NCI-H1092 (cell line): ENCODE measurements at regions not wholly inside any gene's neighbourhood (a gene's known extent, or its start where the extent isn't known, plus 50 kb on each side); places are given as distances from the start of the nearest gene placed in this dataset.

Experiments used
- DNase-seq: peaks from one replicate; lab custom pipeline; 2025; lab: John Stamatoyannopoulos, UW

DNA sequence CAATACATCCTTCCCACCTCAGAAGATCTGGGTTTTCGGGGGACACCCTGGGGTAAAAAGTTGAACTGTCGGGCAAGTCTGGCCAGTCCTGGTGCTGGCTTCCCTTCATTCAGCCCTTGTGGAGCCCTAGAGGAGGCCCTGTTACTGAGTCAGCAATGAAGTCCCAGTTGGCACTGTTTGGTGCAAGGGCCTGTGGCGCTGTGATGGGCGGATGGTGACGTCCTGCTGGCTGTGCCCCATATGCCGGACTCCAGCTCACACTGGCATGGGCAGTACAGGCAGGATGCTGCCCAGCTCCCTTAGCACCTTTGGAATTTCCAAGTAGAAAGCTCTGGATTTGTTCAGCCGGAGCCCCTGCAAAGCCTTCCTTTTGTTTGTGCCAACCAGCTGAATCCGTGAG, 186.2 kb upstream of the PMEPA1 start:
- DNase-seq = no peak

DNA sequence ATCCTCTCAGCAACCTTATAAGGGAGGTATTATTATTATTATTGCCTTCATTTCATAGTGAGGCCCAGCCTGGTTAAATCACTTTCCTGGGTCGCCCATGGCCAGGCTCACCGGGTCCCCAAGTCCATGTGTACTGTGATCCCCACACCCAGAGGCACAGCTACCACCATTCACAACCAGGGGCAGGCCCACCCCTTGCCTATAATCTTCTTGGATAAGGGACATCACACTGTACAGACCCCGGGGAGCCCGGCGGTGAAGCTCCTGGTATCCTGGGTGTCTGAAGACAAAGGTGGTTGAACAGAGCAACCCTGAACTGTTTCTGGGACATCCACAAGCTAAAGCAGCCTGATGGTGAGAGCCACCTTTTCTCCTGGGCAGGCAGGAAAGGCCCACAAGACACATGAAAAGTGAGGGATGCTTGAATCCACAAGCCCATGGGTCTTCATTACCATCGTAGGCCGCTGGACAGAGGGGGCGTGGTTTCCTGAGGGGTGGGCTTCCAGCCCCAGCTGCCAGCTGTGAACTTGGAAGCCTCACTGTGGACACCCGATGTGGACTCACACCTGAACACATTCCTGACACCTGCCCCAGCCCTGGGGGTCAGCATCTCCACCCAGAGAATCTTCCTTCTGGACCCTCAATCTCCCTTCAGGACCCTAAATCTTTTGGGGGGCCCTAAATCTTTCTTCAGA, 185.5 kb upstream of the PMEPA1 start:
- no peak for DNase-seq

DNA sequence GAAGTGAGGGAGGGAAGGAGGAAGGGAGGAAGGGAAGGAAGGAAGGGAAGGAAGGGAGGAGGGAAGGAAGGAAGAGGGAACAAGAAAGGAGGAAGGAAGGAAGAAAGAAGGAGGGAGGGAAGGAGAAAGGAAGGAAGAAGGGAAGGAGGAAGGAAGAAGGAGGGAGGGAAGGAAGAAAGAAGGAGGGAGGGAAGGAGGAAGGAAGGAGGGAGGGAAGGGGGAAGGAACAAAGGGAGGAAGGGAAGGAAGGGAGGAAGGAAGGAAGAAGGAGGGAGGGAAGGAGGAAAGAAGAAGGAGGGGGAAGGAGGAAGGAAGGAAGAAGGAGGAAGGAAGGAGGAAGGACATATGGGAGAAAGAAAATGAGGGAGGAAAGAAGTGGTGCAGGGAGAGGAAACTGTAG, 184.7 kb upstream of the PMEPA1 start:
- DNase-seq = no peak

DNA sequence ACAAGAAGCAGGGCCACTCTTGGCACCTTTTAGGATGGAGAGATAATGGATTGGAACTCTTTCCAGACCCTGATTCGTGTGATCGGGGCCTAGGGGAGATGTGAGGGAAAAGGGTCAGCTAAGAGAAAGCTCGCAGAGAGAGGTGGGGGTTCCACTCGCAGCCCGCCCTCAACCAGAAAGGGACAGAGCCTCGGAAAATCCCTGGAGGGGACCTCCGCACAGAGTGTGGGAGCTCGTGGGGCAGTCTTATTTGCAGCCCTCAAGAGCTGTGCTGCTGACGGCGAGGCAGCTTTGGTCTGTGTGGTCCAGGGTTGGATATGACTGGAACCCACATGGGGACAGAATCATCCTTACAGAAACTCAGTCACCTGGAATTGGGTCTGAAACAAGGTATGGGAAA, 184.3 kb upstream of the PMEPA1 start:
- DNase-seq = no peak

DNA sequence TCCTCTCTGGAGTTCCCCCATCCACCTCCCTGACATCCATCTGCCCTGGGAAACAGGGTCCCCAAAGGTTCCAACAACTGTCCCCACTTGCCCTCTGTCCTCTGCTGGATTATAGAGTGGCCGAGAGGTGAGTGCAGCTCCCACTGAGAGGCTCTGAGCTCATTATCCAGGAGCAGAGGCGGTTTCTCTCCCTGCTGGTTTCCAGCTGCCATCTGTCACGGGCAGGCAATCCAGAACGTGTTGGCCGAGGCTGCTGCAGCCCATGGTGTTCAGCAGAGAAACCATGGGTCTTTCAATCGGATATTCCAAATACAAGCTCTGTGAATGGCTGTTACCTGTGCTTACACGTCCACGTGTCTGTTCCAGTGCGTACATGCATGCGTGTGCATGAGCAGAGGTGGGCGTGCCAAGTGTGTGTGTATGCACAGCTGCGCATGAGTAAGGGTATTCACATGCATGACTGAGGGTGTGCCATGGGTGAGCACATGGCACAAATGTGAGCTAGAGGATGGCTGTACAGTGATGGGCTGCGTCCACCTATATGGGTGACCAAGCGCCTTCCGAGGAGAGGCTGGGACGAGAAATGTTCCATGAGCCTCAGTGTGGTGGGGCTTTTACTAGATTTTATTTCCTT, 183.7 kb upstream of the PMEPA1 start:
- no peak for DNase-seq

DNA sequence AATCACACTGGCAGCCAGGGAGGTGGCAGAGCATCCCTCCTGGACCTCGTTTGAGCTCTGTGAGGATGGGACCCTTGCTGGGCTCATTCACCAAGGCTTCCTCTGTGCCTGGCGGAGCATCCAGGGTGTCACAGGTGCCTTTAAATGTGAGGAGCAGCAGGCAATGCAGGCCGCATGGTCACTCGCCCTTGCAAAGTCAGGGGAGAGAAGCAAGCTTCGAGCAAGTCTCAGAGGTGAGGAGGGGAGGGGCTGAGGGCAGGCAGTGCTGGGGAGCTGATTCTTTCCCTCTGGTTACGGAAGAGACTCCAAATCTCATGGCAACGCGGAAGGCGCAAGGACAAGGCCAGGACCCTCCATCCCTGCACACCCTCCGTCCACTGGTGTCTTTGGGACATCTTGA, 182.7 kb upstream of the PMEPA1 start:
- no peak for DNase-seq

DNA sequence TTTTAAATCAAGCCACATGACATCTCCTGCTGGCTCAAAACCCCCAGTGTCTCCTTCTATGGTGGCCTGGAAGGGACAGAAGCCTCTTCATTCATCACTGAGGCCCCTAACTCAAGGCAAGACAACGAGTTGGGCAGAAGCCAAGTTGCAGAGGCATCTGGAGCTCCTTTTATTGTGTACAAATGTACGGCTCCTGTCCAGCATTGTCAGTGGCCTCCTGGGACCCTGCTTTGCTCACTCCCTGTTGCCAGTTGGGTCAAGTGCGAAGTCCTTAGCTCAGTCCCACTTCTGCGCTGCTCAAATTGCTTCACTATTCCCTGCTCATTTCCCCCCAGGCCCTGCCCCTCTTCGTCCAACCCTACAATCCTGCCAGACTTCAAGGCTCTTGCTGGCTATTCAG, 181.2 kb upstream of the PMEPA1 start:
- DNase-seq = no peak

DNA sequence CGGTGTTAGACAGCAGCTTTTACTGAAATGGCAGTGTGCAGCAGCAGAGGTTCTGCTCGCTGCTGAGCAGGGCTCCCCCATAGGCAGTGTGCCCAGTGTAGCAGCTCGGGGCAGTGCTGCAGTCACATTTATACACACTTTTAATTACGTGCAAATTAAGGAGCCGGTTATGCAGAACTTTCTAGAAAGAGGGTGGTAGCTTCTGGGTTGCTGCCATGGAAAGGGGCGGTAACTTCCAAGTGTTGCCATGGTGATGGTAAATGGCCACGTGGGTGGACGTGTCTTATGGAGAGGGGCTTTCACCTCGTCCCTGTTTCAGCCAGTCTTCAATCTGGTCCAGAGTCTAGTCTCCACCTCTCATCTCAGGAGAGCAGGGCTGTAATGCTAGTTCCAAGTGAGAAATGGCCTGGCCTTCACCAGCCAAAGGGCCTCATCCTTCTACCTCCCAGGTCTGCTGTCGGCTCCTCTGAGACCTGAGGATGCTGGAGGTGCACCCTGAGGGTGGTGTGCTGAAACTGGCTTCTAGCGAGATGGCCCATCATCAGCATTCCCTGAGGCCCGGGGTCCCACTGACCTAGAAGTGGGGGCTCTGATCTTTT, 180.5 kb upstream of the PMEPA1 start:
- DNase-seq = no peak

DNA sequence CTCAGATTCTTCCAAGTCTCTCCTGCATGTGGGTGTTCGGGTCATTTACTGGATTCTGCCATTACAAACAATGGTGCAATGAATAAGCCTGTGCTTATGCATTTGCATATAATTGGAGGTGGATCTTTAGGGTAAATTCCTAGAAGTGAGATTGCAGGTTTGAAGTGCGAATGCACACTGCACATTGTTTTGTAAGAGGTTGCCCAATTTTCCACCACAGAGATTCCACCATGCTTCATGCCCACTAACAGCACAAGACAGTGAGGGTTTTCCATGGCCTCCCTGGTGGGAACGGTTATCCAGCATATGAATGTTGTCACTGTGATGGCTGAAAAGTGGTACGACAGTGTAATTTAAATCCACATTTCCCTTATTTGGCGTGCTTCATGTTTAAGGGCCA, 178.8 kb upstream of the PMEPA1 start:
- DNase-seq = no peak

DNA sequence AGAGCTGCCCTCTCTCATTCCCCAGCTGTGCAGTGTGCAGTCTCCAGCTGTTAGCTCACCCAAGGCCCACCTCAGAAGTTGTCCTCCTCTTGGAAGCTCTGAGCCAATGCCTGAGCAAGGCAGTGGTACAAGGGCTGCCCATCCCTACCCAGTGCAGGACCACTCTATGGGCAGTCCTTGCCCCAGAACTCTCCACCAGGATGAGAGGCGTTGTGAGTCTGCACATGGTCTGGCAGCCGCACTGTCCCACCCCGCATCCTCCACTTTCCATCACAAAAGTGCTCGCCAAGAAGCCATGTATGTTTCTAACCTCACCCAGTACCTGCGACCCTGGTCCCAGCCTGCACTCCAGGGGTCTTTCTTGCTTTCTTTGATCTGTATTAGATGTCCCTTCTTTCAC, 175.1 kb upstream of the PMEPA1 start:
- no peak for DNase-seq

DNA sequence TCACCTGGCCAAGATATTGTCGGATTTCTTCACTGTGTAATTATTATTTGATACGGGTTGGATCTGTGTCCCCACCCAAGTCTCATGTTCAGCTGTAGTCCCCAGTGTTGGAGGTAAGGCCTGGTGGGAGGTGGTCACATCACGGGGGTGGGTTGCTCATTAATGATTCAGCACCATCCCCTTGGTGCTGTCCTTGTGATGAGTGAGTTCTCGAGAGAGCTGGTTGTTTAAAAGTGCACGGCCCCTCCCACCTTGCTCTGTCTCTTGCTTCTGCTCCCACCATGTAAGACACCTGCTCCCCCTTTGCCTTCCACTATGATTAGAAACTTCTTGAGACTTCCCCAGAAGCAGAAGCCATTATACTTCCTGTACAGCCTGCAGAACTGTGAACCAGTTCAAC, 173.9 kb upstream of the PMEPA1 start:
- DNase-seq = no peak

DNA sequence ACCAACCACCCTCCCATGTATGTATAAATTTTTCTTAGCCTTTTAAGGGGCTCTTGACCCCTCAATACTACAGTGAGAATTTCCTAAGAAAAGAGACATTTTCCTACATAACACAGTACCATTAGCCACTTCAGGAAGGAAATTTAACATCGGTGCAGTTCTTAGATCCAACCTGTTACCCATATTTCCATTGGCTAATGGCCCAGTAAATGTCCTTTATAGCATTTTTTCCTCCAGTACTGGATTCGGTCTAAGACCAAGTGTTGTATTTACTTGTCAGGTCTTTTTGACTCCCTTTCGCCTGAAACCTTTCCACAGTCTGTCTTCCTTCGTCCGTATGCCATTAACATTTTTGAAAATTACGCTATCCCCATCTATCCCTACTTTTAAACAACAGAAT, 173.4 kb upstream of the PMEPA1 start:
- no peak for DNase-seq

DNA sequence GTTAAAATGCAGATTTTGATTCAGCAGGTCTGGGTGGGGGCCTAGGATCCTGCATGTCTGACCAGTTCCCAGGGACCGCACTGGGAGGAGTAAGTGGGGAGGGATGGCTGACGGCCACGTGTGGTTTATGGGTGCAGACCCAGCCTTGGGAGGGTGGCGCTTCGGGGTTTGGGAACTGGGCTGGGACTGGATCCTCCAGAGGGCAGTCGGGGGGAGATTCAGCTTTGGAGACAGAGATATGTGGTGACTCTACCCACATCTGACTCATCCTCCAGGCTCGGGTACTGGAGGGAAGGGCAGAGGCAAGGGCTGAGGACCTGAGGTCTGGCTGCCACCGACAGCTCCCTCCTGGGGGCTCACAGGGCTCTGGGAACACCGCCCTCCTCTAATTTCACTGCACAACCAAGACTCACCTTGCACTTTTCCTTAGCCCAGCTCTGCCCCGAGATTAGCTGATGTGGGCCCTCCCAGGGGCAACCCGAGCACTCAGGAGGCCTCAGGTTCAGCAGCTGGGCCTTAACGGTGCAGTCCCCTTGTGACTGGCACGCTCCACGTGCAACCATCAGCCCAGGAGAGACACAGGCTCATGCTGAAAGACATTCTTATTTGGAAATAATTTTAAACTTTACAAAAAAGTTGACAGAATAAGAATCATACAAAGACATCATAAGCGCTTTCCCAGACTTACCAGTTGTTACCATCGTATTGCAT, 172.8 kb upstream of the PMEPA1 start:
- DNase-seq = no peak

DNA sequence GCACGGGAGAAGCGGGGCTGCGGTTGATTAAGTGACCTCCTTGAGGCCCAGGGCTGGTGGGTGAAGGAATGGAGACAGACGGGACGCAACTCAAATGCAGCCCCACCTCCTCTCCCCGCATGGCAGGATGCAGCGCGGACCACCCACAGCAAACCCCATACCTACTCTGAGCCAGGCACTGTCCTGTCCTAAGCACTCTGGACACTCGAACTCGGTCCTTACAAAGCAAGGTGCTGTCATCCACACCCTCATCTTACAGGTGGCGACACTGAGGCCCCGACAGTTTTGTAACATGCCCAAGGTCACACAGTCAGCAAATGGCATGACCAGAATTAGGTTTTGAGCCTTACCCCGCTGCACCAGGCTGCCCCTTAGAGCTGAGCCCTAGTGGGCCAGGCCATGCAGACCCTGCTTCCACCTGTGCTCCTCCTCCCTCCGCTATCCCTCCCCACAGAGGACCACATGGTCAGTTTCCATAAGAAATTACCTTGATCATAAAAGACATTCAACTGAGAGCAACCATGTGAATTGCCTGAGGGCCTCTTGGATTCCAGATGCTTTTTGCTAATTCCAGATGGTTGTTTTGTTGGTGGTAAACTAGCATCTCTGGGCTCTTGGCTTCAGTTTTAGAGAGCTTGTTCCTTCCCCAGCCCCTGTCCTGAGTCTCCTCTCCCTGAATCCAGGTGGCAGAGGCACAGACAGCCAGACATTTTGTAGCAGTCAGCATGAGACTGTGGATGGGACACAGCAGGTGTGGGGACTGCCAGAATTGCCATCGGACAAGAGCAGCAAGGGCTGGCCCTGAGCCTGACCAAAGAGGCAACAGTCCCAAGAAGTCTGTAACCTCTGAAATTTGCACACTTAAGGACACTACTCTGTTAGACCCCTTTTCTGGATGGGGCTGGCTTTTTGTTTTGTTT, 171.9 kb upstream of the PMEPA1 start:
- no peak for DNase-seq

DNA sequence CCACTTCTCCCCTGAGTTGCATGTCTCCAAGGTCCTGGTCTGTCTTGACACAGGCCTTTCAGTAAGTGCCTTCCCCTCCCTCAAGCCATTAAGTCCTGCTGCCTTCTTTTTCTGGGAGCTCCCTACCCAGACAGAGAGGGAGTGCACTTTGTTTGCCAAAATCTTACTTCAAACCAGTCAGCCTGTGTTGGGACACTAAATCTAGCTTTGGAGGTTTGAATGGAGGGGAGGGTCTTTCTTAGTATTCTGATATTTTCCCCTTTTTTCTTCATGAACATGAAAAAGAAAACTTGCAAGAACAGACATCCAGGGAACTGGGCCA, 170.7 kb upstream of the PMEPA1 start:
- DNase-seq = no peak

DNA sequence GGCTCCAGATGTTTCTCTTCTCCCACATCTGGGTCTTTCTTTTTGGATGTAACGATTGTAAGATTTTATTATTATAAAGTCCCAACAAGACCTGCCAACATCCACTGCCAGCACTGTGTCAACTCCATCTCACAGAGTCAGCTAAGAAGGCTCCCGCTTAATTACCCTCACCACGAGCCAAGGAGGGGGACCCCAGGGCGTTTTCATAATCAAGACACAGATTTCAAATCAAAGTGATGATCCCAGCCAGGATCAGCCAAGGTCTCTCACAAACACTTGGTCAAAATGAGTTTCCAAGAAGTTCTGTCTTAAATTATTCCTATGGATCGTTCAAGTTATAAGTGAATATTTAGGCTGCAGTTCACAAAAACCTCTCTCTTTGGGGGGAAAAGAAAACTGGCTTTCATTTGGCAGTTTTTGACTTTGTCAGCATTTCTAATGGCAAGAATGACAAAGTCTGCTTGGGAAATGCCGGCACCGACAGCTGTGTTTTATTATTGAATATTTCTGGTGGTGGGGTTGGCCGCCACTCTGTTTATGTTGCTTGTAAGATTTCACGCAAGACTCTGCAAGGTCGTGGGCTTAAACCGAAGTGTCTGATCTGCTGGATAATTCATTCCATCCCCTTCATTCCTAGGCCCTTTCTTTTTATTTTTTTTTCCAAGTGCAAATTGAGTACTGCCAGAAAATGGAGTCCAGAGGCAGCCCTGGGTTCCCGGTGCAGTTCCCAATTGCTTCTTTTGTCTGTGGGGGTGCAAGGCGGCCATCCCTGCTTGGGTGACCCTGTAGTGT, 170.2 kb upstream of the PMEPA1 start:
- DNase-seq = no peak

DNA sequence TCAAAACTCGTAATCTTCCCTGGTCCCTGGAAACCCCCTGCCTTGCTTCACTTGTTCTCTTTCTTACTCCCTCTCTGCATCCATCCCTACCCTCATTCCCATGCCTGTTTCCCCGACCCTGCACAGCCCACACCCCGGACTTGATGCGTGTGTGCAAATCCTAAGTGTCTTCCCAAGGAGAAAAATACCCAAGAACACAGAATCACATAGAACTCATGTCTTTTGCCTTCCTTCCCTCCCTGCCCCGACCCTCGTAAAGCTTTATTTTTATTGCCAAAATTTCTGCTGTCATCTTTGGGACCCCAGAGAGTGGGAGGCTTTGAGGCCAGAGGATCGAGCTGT, 169.6 kb upstream of the PMEPA1 start:
- DNase-seq = no peak

DNA sequence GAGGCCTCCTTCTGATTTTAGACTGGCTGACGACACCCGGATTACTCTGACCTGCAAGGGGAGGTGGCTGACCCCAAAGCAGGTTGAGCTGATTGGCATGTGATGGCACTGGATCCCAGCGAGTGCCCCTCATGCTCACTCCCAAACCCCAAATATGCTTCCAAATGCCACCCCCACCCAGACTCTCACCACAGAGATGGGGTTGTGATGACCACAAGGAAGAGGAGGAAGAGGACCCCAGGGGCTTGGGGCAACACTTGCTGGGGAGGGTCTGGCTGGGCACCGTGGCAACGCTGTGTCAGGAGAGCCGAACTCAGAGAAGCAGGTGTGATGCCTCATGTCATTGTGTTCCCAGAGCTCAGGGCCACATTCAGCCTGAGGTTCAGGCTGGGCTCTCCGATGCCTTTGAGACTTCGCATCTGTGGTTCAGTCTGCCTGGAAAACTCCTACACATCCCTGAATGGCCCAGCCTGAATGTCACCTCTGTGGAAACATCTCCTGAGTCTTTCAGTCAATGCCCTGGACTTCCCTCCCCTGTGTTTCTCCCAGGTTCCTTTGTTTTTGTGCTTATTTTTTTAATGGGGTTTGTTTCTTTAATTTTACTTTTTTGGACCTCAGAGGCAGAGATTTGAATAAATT, 169.1 kb upstream of the PMEPA1 start:
- no peak for DNase-seq

DNA sequence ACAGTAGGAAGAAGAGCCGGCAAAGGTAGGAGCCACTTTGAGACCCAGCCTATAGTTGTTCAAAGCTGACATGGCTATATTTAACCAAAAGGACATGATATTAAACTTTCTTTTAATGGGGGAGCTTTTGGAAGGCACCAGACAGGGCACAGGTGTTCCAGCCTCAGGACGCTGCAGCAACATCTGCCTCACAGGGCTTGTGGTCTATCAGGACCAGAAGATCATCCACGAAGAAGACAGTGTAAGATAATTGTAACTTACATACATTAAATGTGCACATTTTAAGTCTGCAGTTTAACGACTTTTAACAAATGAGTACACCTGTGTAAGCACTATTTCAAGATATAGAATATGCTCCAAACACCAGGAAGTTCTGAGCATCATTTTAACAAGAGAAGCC, 168.2 kb upstream of the PMEPA1 start:
- no peak for DNase-seq

DNA sequence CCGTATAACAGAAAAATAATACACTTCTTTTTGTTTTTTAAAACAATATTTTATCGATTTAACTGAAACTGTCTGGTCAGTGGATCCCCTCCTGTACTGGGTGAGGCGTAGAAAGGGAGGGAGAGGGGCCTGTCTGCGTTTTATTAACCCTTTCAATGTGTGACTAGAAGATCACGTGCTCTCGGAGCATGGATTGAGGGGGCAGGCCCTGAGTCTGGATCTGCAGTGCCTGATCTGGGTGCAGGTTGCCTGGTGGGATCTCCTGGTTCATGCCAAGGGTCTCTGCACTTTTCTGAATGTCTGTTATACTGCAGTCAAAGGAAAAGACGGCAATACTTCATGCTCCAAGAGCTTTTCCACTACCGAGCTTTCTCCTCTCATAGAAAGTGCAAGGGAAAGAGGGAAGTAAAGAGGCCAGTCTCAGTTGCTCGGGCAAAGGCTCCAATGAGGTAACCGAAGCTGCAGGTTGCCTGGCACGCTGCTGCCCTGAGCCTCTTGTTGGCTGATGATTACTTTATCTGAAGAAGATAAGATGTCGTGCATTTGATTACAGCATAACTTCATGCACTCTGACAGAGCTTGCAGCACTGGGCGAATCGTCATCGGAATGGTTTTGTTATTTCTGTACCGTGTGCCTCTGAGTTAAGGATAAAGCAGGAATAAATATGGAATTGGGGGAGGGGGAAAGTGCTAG, 167.5 kb upstream of the PMEPA1 start:
- DNase-seq = no peak
